ENCODE measurements at regions not wholly inside any gene's neighbourhood (a gene's known extent, or its start where the extent isn't known, plus 50 kb on each side); places are given as distances from the start of the nearest gene placed in this dataset.
"Not testable (repeated sequence)": the region's sequence is repeated elsewhere in the genome, so short reads cannot be mapped to it uniquely, and the experiment has no call there.

DNA sequence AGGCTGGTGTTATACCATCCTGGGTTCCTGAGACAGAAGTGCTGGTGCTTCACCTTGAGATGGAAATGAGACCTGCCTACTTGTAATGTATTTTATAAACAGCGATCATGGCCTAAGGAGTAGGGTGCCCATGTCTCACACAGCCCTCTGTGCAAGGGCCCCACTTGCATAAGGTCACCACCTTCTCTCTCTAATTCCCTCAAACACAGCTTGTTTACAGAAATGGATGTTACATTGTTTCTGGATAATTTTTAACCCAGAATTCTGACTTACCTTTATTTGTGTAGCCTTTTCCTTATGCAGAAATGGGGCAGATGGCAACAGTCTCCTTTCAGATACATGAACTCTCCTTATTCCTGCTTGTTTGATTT, 95.1 kb upstream of the UMPS start:
- H3K4me3 ChIP-seq (ENCODE audit: low read depth, low read length): no peak overlapping the region
- no peak for DNase-seq (ENCODE audit: low read depth)

DNA sequence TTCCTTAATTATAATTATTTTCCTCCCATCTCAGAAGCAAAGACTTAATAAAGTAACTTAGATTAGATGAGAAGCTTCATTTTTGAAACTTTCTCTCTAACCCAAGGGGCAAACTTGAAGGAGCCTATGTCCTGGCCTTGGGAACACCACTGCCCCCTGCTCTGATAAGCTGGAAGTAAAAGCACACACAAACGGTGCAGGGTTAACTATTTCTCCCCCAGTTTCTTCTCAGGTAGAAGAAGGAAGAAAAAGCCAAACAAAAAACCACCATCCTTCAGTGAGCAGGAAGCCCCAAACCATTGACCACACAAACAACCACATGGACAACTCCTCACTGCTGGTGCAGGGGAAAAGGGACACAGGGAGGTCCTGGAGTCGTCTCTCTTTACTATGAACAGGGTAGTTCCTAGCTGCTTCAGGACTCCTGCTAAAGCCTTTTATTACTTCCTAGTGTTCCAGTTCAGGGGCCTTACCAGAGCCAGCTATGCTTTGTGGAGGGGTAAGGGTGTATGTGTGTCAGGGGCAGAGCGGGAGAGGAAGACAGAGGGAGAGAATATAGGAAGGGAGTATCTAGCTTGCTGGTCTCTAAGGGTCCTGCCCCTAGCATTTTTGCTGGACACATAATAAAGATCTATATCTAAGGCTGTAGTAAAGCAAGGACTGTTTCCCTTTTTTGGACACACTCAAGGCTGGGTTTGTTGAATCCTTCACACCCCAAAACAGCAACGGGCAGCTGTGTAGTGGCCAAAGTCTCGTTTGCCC, 94.0 kb upstream of the UMPS start:
- TF ChIP-seq, protein P1, sequence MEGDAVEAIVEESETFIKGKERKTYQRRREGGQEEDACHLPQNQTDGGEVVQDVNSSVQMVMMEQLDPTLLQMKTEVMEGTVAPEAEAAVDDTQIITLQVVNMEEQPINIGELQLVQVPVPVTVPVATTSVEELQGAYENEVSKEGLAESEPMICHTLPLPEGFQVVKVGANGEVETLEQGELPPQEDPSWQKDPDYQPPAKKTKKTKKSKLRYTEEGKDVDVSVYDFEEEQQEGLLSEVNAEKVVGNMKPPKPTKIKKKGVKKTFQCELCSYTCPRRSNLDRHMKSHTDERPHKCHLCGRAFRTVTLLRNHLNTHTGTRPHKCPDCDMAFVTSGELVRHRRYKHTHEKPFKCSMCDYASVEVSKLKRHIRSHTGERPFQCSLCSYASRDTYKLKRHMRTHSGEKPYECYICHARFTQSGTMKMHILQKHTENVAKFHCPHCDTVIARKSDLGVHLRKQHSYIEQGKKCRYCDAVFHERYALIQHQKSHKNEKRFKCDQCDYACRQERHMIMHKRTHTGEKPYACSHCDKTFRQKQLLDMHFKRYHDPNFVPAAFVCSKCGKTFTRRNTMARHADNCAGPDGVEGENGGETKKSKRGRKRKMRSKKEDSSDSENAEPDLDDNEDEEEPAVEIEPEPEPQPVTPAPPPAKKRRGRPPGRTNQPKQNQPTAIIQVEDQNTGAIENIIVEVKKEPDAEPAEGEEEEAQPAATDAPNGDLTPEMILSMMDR (conservative IDR thresholded peaks at IDR 0.05; ENCODE audit: low read depth, low read length): no peak
- no peak for DNase-seq (ENCODE audit: low read depth)

More for the DNA sequence above, 95.1 kb upstream of the UMPS start:
- TF ChIP-seq, protein P1 (conservative IDR thresholded peaks at IDR 0.05; ENCODE audit: low read depth, low read length): no peak

DNA sequence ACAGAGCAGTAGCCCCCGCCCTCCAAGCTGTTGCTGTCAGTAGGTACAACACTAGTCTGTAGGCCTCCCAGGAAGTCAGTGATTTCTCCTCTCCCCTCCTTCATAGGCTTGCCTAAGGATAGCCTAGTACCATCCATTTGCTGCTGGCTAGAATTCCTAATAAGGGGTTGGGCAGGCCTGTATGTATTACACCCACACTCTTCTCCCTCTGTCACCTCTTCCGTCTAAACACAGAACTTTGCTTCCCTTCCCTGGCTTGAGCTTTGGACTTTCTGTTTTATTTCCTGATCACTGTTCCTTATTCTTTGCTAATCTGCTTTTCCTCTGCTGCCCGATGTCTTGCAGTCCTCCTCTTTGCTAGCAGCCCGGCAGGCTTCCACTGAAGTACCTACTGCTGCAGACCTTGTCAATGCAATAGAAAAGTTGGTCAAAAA, 93.4 kb upstream of the UMPS start:
- H3K4me3 ChIP-seq (ENCODE audit: low read depth, low read length): no peak overlapping the region
- TF ChIP-seq, protein P1 (conservative IDR thresholded peaks at IDR 0.05; ENCODE audit: low read depth, low read length): no peak
- DNase-seq (ENCODE audit: low read depth): no peak

More for the DNA sequence above, 94.0 kb upstream of the UMPS start:
- no peak overlapping the region for H3K4me3 ChIP-seq (ENCODE audit: low read depth, low read length)

DNA sequence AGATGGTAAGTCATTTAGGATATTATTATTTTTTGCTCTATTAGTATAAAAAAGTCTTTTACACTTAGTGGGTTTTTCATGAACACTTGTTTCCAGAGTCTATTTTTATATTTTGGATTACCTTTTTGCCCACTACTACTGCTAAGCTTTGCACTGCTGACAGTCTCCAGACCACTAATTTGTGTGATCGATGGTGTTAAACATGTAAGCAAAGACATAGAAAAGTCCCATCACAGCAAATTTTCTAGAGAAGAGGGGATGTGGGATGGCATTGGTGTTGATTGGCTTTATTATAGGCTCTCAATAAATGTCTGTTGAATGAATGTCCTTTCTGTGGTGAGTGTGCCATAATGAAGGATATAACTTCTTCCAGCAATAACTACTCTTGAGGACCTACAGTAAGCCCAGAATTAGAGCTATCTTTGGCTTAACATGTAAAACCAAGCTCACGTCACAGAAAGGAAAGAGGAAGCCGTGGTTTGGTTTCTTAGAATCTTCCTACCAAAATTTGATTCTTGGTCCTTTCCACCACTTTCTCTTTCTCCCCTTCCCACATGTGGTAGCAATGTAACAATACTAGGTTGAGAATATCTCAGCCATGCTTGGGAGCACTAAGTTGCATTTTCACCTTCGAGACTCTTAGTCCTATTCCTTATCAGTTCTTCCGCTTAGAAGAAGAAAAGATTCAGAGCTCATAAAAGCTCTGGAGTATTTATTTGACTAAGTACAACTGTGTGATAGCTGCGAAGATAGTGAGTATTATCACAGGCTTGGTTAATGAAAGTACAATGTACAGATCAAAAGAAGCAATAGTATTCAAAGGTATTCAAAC, 90.6 kb upstream of the UMPS start:
- TF ChIP-seq, protein P1 (conservative IDR thresholded peaks at IDR 0.05; ENCODE audit: low read depth, low read length): no peak
- H3K4me3 ChIP-seq (ENCODE audit: low read depth, low read length): no peak overlapping the region
- no peak for DNase-seq (ENCODE audit: low read depth)

DNA sequence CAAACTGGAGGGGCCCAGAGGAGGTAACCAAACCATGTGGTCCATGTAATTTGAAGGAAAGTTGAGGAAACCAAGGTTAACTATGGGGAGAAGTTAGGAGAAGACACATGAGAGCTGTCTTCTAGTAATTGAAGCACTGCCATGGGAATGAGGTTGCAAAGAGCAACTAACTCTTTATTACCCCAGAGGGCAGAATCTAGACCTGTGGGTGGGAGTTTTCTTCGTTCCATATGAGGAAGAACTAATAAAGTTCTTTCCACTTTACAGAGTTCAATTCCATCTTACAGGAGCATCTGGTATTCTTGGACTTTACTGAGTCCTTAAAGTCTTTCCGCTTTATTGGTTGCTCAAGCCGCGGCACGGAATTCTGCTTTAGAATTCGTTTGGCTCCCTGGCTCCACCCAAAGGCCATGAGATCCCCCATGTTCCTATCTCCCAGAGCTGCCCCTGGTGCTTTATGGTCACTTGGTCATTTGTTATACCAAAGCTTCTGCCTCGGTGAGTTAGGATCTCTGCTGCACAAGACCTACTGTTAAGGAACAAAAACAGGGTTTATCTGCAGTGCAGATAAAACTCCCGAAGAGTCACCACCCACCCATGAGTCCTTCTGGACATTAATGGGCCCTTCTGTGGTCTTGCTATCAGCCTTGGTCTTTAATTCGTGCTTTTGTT, 89.5 kb upstream of the UMPS start:
- no peak for DNase-seq (ENCODE audit: low read depth)
- H3K4me3 ChIP-seq (ENCODE audit: low read depth, low read length): no peak overlapping the region
- TF ChIP-seq, protein P1 (conservative IDR thresholded peaks at IDR 0.05; ENCODE audit: low read depth, low read length): no peak

DNA sequence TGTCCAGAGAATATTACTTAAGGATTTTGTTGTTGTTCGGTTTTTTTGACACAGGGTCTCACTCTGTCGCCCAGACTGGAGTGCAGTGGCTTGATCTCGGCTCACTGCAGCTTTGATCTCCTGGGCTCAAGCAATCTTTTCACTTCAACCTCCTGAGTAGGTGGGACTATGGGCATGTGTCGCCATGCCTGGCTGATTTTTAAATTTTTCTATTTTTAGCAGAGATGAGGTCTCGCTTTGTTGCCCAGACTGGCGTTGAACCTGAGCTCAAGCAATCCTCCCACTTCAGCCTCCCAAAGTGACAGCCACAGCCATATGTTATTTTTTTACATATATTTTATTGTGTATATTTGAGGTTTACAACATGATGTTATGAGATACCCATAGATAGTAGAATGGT, 86.8 kb upstream of the UMPS start:
- TF ChIP-seq, protein P1 (conservative IDR thresholded peaks at IDR 0.05; ENCODE audit: low read depth, low read length): no peak
- no peak overlapping the region for H3K4me3 ChIP-seq (ENCODE audit: low read depth, low read length)
- DNase-seq (ENCODE audit: low read depth): no peak

DNA sequence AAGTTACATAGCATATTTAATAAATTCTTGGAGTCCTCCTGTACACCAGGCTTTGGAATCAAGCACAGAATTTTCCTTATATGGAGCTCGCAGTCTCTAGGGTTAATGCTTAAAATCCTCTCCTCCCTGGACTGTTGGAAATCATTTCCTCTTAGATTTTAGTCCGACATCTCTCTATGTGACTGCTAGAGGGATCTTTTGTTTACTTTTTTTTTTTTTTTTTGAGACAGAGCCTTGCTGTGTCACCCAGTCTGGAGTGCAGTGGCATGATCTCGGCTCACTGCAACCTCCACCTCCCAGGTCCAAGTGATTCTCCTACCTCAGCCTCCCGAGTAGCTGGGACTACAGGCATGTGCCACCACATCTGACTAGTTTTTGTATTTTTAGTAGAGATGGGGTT, 84.1 kb upstream of the UMPS start:
- DNase-seq (ENCODE audit: low read depth): not testable (repeated sequence)

More for the DNA sequence above, 84.1 kb upstream of the UMPS start:
- H3K4me3 ChIP-seq (ENCODE audit: low read depth, low read length): not testable (repeated sequence)

Measured in epithelial cell of proximal tubule (primary cell).